Liver (tissue), 8 donors: ENCODE measurements at regions not wholly inside any gene's neighbourhood (a gene's known extent, or its start where the extent isn't known, plus 50 kb on each side); places are given as distances from the start of the nearest gene placed in this dataset.

Experiments used
- DNase-seq: peaks from one replicate; pipeline ENCODE4 v3.0.0-alpha.2; 2017; ENCODE audit warnings: low spot score
- H3K27ac ChIP-seq, 2 donors: one replicate each; pipeline ENCODE4 v1.7.0; 2013; ENCODE audit warnings: inconsistent platforms in 2 of 2, low read length in 2 of 2, control low read depth in 1 of 2, low read depth in 1 of 2, mild to moderate bottlenecking in 1 of 2
- H3K27me3 ChIP-seq, 4 donors: one replicate each; pipeline versions ENCODE4 v1.6.1 to v1.7.0; 2013; ENCODE audit warnings: low read length in 3 of 4, inconsistent platforms in 1 of 4, mild to moderate bottlenecking in 1 of 4, moderate library complexity in 1 of 4; ENCODE audit not compliant: control insufficient read depth in 4 of 4, insufficient read depth in 4 of 4
- H3K36me3 ChIP-seq, 4 donors: one replicate each; pipeline versions ENCODE4 v1.6.1 to v1.7.0; 2013; ENCODE audit warnings: low read length in 3 of 4, mild to moderate bottlenecking in 3 of 4, low read depth in 1 of 4, moderate library complexity in 1 of 4; ENCODE audit not compliant: control insufficient read depth in 4 of 4, insufficient read depth in 3 of 4
- H3K4me1 ChIP-seq, 4 donors: one replicate each; pipeline versions ENCODE4 v1.6.1 to v1.7.0; 2013; ENCODE audit warnings: low read length in 3 of 4, mild to moderate bottlenecking in 3 of 4, moderate library complexity in 1 of 4; ENCODE audit not compliant: control insufficient read depth in 4 of 4, insufficient read depth in 4 of 4
- H3K4me3 ChIP-seq, 3 donors: one replicate each; pipeline versions ENCODE4 v1.6.1 to v1.7.0; 2013; ENCODE audit warnings: low read length in 3 of 3, control low read depth in 1 of 3, low read depth in 1 of 3, mild to moderate bottlenecking in 1 of 3
- H3K9ac ChIP-seq, 2 donors: one replicate each; pipeline ENCODE4 v1.7.0; 2013; ENCODE audit warnings: low read length in 2 of 2, mild to moderate bottlenecking in 2 of 2, moderate library complexity in 2 of 2, control low read depth in 1 of 2, low read depth in 1 of 2
- H3K9me3 ChIP-seq, 4 donors: one replicate each; pipeline versions ENCODE4 v1.6.1 to v1.7.0; 2013; ENCODE audit warnings: low read length in 3 of 4; ENCODE audit not compliant: control insufficient read depth in 4 of 4
- EGR1 ChIP-seq, 2 donors: IDR thresholded peaks; 2 replicates each; pipeline ENCODE4 v1.6.1; 2016 to 2018; ENCODE audit warnings: antibody characterized with exemption in 2 of 2, low read depth in 2 of 2
- FOXA2 ChIP-seq: IDR thresholded peaks from 2 replicates; pipeline ENCODE4 v1.6.1; 2016; ENCODE audit warnings: antibody characterized with exemption
- HNF4A ChIP-seq, 2 donors: conservative IDR thresholded peaks; 2 replicates each; pipeline ENCODE4 v1.6.1; 2016; ENCODE audit warnings: antibody characterized with exemption in 2 of 2, mild to moderate bottlenecking in 2 of 2
- JUND ChIP-seq, 2 donors: IDR thresholded peaks; 2 replicates each; pipeline ENCODE4 v1.6.1; 2016; ENCODE audit warnings: antibody characterized with exemption in 2 of 2
- NR2F2 ChIP-seq: IDR thresholded peaks from 2 replicates; pipeline ENCODE4 v1.6.1; 2016; ENCODE audit warnings: antibody characterized with exemption
- RXRA ChIP-seq, 2 donors: IDR thresholded peaks; 2 replicates each; pipeline ENCODE4 v1.6.1; 2017 to 2018; ENCODE audit warnings: antibody characterized with exemption in 2 of 2, mild to moderate bottlenecking in 1 of 2
- SP1 ChIP-seq: IDR thresholded peaks from 2 replicates; pipeline ENCODE4 v1.6.1; 2018; ENCODE audit warnings: antibody characterized with exemption, mild to moderate bottlenecking
- TAF1 ChIP-seq: conservative IDR thresholded peaks from 2 replicates; pipeline ENCODE4 v1.6.1; 2016; ENCODE audit warnings: antibody characterized with exemption, mild to moderate bottlenecking
- WGBS: extraction: QIAGEN DNeasy Blood & Tissue Kit; methylation state at CpG from one replicate; pipeline ENCODE4 v1.1.7; 2013; 5-methylcytosine and 5-hydroxymethylcytosine counted together
- TF ChIP-seq, protein P1 (sequence below): fragments of 150-350 bp; IDR thresholded peaks from 2 replicates; pipeline ENCODE4 v1.5.1; 2017; ENCODE audit warnings: improper control_type of control experiment, low read depth, low read length; ENCODE audit not compliant: missing input control
- TF ChIP-seq, protein P2 (sequence below): IDR thresholded peaks from 2 replicates; pipeline ENCODE4 v1.6.1; 2016; ENCODE audit warnings: antibody characterized with exemption, mild to moderate bottlenecking
- TF ChIP-seq, protein P3 (sequence below): IDR thresholded peaks from 2 replicates; pipeline ENCODE4 v1.6.1; 2016; ENCODE audit warnings: antibody characterized with exemption
- TF ChIP-seq, protein P4 (sequence below): IDR thresholded peaks from 2 replicates; pipeline ENCODE4 v1.6.1; 2016; ENCODE audit warnings: antibody characterized with exemption
- TF ChIP-seq, protein P5 (sequence below): IDR thresholded peaks from 2 replicates; pipeline ENCODE4 v1.6.1; 2016; ENCODE audit warnings: antibody characterized with exemption
- donor health status: healthy.
- donor health status: healthy.
- donor health status: healthy.
- donor health status: healthy.
- donor health status: healthy.

DNA sequence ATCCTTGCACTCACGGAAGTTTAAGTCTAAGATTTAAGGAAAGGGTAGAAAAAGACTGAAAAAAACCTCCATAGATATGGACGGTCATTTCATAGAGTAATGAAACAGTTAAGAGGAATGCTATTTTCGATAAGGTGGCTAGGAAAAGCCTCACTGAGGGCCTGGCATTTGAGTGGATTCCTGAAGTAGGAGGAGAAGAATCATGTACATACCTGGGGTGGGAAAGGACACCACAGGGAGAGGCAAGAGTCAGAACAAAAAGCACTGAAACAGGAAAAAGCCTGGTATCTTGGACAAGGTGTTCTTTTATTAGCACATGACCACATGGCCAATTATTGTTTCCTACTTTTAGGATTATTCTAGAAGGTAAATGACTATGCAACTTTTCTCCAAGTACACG, 547.2 kb upstream of the DIPK2B start:
- H3K27ac ChIP-seq: no peak overlapping the region
- no peaks in the 10 kb centered on the region for H3K9me3 ChIP-seq
- DNase-seq: no peak
- peaks cover 0 to 2% (median 0%) of the 10 kb centered on the region in 4 donors for H3K36me3 ChIP-seq
- no peak overlapping the region for H3K4me3 ChIP-seq
- no peaks in the 10 kb centered on the region for H3K27me3 ChIP-seq
- TF ChIP-seq, protein P1, sequence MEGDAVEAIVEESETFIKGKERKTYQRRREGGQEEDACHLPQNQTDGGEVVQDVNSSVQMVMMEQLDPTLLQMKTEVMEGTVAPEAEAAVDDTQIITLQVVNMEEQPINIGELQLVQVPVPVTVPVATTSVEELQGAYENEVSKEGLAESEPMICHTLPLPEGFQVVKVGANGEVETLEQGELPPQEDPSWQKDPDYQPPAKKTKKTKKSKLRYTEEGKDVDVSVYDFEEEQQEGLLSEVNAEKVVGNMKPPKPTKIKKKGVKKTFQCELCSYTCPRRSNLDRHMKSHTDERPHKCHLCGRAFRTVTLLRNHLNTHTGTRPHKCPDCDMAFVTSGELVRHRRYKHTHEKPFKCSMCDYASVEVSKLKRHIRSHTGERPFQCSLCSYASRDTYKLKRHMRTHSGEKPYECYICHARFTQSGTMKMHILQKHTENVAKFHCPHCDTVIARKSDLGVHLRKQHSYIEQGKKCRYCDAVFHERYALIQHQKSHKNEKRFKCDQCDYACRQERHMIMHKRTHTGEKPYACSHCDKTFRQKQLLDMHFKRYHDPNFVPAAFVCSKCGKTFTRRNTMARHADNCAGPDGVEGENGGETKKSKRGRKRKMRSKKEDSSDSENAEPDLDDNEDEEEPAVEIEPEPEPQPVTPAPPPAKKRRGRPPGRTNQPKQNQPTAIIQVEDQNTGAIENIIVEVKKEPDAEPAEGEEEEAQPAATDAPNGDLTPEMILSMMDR: no peak
- no peak for TF ChIP-seq SP1
- TF ChIP-seq RXRA (IDR thresholded peaks at IDR 0.05): no peak
- TF ChIP-seq TAF1: no peak
- no peak for TF ChIP-seq JUND (IDR thresholded peaks at IDR 0.05)
- no peak for TF ChIP-seq HNF4A (conservative IDR thresholded peaks at IDR 0.05)
- no peak for TF ChIP-seq NR2F2
- TF ChIP-seq, protein P2, sequence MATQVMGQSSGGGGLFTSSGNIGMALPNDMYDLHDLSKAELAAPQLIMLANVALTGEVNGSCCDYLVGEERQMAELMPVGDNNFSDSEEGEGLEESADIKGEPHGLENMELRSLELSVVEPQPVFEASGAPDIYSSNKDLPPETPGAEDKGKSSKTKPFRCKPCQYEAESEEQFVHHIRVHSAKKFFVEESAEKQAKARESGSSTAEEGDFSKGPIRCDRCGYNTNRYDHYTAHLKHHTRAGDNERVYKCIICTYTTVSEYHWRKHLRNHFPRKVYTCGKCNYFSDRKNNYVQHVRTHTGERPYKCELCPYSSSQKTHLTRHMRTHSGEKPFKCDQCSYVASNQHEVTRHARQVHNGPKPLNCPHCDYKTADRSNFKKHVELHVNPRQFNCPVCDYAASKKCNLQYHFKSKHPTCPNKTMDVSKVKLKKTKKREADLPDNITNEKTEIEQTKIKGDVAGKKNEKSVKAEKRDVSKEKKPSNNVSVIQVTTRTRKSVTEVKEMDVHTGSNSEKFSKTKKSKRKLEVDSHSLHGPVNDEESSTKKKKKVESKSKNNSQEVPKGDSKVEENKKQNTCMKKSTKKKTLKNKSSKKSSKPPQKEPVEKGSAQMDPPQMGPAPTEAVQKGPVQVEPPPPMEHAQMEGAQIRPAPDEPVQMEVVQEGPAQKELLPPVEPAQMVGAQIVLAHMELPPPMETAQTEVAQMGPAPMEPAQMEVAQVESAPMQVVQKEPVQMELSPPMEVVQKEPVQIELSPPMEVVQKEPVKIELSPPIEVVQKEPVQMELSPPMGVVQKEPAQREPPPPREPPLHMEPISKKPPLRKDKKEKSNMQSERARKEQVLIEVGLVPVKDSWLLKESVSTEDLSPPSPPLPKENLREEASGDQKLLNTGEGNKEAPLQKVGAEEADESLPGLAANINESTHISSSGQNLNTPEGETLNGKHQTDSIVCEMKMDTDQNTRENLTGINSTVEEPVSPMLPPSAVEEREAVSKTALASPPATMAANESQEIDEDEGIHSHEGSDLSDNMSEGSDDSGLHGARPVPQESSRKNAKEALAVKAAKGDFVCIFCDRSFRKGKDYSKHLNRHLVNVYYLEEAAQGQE: no peak
- TF ChIP-seq, protein P3, sequence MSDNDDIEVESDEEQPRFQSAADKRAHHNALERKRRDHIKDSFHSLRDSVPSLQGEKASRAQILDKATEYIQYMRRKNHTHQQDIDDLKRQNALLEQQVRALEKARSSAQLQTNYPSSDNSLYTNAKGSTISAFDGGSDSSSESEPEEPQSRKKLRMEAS: no peak
- no peak for TF ChIP-seq FOXA2
- WGBS: 85% methylated on average over 4 of the region's 4 CpGs
- no peak overlapping the region for H3K9ac ChIP-seq
- no peaks in the 10 kb centered on the region for H3K4me1 ChIP-seq

DNA sequence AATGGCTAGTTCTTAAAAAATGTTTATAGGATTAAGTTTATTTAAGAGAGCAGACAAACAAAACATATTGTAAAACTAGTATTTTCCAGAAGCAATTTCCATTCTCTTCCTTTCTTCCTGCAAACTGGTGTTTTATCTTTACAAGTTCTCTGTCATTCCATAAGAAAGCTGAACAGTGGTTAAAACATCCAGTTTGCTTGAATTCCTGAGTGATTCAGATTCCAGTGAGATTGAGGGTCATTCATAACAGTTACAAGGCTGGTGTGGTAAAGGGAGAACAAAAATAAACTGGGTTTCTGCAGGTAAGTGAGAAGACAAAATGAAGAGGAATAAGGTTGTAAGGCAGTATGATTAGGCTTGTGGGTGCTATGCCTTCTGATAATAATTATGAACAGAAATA, 544.8 kb upstream of the DIPK2B start:
- no peak overlapping the region for H3K9ac ChIP-seq
- H3K4me3 ChIP-seq: no peak overlapping the region
- H3K36me3 ChIP-seq: peaks cover 0 to 2% (median 0%) of the 10 kb centered on the region in 4 donors
- DNase-seq: no peak
- H3K27me3 ChIP-seq: no peaks in the 10 kb centered on the region
- H3K9me3 ChIP-seq: no peaks in the 10 kb centered on the region
- no peak for TF ChIP-seq HNF4A (conservative IDR thresholded peaks at IDR 0.05)
- TF ChIP-seq, protein P4, sequence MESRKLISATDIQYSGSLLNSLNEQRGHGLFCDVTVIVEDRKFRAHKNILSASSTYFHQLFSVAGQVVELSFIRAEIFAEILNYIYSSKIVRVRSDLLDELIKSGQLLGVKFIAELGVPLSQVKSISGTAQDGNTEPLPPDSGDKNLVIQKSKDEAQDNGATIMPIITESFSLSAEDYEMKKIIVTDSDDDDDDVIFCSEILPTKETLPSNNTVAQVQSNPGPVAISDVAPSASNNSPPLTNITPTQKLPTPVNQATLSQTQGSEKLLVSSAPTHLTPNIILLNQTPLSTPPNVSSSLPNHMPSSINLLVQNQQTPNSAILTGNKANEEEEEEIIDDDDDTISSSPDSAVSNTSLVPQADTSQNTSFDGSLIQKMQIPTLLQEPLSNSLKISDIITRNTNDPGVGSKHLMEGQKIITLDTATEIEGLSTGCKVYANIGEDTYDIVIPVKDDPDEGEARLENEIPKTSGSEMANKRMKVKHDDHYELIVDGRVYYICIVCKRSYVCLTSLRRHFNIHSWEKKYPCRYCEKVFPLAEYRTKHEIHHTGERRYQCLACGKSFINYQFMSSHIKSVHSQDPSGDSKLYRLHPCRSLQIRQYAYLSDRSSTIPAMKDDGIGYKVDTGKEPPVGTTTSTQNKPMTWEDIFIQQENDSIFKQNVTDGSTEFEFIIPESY: no peak
- no peak for TF ChIP-seq FOXA2
- TF ChIP-seq NR2F2: no peak
- TF ChIP-seq, protein P5, sequence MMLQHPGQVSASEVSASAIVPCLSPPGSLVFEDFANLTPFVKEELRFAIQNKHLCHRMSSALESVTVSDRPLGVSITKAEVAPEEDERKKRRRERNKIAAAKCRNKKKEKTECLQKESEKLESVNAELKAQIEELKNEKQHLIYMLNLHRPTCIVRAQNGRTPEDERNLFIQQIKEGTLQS: no peak
- no peak for TF ChIP-seq EGR1 (IDR thresholded peaks at IDR 0.05; ENCODE audit: low read depth in 2 of 2)
- no peak for TF ChIP-seq TAF1
- TF ChIP-seq RXRA (IDR thresholded peaks at IDR 0.05): no peak
- no peak overlapping the region for H3K27ac ChIP-seq
- H3K4me1 ChIP-seq: no peaks in the 10 kb centered on the region
